ENCODE measurements at regions not wholly inside any gene's neighbourhood (a gene's known extent, or its start where the extent isn't known, plus 50 kb on each side); places are given as distances from the start of the nearest gene placed in this dataset.

DNA sequence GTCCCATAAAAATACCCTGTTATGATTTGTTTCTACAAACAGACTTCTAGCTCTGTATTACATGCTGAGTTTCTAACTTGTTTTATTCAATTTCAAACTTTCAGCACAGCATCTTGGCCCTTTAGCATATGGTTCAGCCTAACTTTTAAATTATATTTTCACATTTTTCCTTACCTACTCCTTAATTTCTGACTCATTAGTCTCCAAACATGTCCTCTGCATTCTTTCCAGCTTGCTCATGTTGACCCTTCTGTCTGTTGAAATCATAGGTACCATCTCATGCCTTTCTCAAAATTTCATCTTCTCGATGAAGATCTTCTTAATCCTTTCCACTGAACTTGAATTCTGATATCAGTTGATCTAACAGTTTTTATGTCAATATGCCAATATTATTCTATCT lies 200.9 kb upstream of the RIOK2 start:
- H3K4me1 Mint-ChIP-seq (ENCODE audit: low read depth), result peaks cover 6% of the 10 kb centered on the region
- H3K4me3 Mint-ChIP-seq (ENCODE audit: unreplicated experiment), result no peak overlapping the region
- H3K9me3 Mint-ChIP-seq (ENCODE audit: low read depth), result no peaks in the 10 kb centered on the region
- peaks cover 2% of the 10 kb centered on the region for H3K27me3 Mint-ChIP-seq (ENCODE audit: low read depth)
- peak overlapping the region; percentile 2 for H3K27ac Mint-ChIP-seq (ENCODE audit: unreplicated experiment)
- TF ChIP-seq, protein P1, sequence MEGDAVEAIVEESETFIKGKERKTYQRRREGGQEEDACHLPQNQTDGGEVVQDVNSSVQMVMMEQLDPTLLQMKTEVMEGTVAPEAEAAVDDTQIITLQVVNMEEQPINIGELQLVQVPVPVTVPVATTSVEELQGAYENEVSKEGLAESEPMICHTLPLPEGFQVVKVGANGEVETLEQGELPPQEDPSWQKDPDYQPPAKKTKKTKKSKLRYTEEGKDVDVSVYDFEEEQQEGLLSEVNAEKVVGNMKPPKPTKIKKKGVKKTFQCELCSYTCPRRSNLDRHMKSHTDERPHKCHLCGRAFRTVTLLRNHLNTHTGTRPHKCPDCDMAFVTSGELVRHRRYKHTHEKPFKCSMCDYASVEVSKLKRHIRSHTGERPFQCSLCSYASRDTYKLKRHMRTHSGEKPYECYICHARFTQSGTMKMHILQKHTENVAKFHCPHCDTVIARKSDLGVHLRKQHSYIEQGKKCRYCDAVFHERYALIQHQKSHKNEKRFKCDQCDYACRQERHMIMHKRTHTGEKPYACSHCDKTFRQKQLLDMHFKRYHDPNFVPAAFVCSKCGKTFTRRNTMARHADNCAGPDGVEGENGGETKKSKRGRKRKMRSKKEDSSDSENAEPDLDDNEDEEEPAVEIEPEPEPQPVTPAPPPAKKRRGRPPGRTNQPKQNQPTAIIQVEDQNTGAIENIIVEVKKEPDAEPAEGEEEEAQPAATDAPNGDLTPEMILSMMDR (IDR thresholded peaks at IDR 0.05), result no peak
- peaks cover 3% of the 10 kb centered on the region for H3K36me3 Mint-ChIP-seq (ENCODE audit: low read depth)
- DNase-seq (ENCODE audit: low spot score), result no peak

DNA sequence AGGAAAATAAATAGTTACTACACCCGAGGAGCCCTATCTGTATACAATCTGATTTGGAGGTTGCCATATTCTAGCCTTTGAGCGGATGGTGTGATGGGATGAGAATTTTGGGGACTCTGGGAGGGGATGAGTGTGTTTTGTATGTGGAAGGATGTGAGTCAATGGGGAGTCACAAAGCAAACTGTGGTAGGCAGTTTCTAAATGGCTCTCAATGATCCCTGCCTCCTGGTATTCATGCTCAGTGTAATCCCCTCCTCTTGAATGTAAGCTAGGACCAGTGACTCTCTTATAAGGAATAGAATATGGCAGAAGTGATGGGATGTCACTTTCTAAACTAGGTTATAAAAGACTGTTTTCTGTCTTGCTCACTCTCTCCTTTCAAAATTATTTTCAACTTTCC lies 205.7 kb upstream of the RIOK2 start:
- DNase-seq (ENCODE audit: low spot score), result no peak
- Mint-ChIP-seq H3K36me3 (ENCODE audit: low read depth) (no peaks in the 10 kb centered on the region), H3K27ac (ENCODE audit: unreplicated experiment) (no peak overlapping the region), H3K4me1 (ENCODE audit: low read depth) (peaks cover 11% of the 10 kb centered on the region), H3K4me3 (ENCODE audit: unreplicated experiment) (no peak overlapping the region), H3K27me3 (ENCODE audit: low read depth) (no peaks in the 10 kb centered on the region), H3K9me3 (ENCODE audit: low read depth) (no peaks in the 10 kb centered on the region)
- TF ChIP-seq, protein P1 (IDR thresholded peaks at IDR 0.05), result no peak

DNA sequence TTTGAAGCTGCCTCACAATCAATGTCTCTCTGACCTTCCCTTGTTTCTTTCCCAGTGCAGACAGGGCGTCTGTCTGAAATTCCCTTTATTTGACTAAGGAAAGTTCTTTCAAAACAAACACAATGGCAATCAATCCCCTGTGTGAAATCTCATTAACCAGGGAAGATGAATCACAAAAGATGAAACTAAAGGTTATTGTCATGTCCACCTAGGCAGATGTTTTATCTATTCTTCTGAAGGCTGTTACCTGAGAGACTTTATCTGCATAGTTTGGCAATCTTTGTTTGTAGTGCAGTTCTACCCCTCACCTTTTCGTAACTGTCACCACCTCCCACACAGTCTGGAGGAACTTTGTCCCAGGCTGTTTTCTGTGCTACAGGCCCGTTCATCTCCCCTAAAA lies 217.5 kb upstream of the RIOK2 start:
- no peak for DNase-seq (ENCODE audit: low spot score)
- Mint-ChIP-seq H3K27me3 (ENCODE audit: low read depth) (peaks cover 5% of the 10 kb centered on the region), H3K9me3 (ENCODE audit: low read depth) (peaks cover 4% of the 10 kb centered on the region), H3K4me1 (ENCODE audit: low read depth) (no peaks in the 10 kb centered on the region), H3K27ac (ENCODE audit: unreplicated experiment) (no peak overlapping the region), H3K4me3 (ENCODE audit: unreplicated experiment) (no peak overlapping the region), H3K36me3 (ENCODE audit: low read depth) (peaks cover 2% of the 10 kb centered on the region)
- TF ChIP-seq, protein P1 (IDR thresholded peaks at IDR 0.05), result no peak

DNA sequence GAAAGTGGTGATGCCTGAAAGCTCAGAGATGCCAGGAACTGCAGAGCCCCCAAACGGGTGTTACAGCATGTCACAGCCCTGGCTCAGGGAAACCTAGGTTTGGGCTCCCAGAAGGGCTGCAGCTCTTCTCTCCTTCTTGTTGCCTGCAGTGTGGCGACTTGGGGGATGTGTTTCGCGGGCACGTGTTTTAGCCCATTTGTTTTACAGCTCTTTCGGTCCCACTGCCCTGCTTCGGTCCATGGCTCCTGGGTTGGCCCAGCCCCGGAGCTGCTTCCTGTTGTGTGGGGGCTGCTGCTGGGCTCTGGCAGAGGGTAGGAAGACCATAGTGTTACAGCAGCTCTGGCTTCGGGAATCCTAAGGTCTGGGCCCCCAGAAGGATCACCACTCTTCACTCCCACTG lies 222.9 kb upstream of the RIOK2 start:
- Mint-ChIP-seq H3K27me3 (ENCODE audit: low read depth) (peaks cover 8% of the 10 kb centered on the region), H3K36me3 (ENCODE audit: low read depth) (no peaks in the 10 kb centered on the region), H3K4me1 (ENCODE audit: low read depth) (no peaks in the 10 kb centered on the region), H3K9me3 (ENCODE audit: low read depth) (peaks cover 4% of the 10 kb centered on the region), H3K27ac (ENCODE audit: unreplicated experiment) (no peak overlapping the region), H3K4me3 (ENCODE audit: unreplicated experiment) (no peak overlapping the region)
- DNase-seq (ENCODE audit: low spot score), result peak; percentile 68
- TF ChIP-seq, protein P1 (IDR thresholded peaks at IDR 0.05), result no peak

DNA sequence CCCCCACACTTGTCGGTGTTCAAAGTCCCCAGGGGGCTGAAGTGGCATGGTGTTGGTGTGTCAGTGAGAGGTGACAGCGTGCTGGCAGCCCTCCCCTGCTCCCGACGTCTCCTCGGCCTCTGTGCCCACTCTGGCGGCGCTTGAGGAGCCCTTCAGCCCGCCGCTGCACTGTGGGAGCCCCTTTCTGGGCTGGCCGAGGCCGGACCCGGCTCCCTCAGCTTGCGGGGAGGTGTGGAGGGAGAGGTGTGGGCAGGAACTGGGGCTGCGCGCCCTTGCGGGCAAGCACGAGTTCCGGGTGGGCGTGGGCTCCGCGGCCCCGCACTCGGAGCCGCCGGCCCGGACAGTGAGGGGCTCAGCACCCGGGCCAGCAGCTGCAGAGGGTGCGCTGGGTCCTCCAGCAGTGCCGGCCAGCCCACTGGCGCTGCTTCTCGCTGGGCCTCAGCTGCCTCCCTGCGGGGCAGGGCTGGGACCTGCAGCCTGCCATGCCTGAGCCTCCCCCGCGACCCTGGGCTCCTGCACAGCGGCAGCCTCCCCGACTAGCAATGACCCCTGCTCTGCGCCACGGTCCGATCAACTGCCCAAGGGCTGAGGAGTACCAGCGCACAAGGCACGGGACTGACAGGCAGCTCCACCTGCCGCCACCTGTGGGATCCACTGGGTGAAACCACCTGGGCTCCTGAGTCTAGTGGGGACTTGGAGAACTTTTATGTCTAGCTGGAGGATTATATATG lies 224.1 kb upstream of the RIOK2 start:
- peaks cover 4% of the 10 kb centered on the region for H3K9me3 Mint-ChIP-seq (ENCODE audit: low read depth)
- no peaks in the 10 kb centered on the region for H3K36me3 Mint-ChIP-seq (ENCODE audit: low read depth)
- no peak overlapping the region for H3K4me3 Mint-ChIP-seq (ENCODE audit: unreplicated experiment)
- no peak for DNase-seq (ENCODE audit: low spot score)
- no peaks in the 10 kb centered on the region for H3K4me1 Mint-ChIP-seq (ENCODE audit: low read depth)
- TF ChIP-seq, protein P1 (IDR thresholded peaks at IDR 0.05), result no peak
- peaks cover 8% of the 10 kb centered on the region for H3K27me3 Mint-ChIP-seq (ENCODE audit: low read depth)
- no peak overlapping the region for H3K27ac Mint-ChIP-seq (ENCODE audit: unreplicated experiment)

Measured in chondrocyte (in vitro differentiated cells).